ENCODE measurements at regions not wholly inside any gene's neighbourhood (a gene's known extent, or its start where the extent isn't known, plus 50 kb on each side); places are given as distances from the start of the nearest gene placed in this dataset.

DNA sequence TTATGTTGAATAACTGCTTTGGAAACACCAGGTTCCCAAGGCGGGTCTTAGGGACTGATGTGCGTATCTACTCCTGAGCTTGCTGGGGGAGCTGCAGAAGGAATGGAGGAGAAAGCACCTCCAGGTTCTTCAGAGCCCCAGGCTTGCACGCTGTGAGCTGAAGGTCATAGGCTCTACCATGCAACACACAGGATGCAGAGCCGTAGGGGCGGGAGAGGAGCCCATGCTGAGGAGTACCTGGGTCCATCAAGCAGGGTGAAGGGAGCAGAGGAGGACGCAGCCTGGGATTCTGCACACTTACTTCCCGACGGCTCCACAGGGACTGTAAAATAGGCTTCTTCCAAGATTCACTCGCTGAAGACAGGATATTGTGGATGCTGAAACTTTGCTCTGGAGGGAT lies 426.5 kb upstream of the FRG1 start:
- no peak for TF ChIP-seq EZH2 (IDR thresholded peaks at IDR 0.05; ENCODE audit: low read length, unreplicated experiment)
- TF ChIP-seq, protein P1, sequence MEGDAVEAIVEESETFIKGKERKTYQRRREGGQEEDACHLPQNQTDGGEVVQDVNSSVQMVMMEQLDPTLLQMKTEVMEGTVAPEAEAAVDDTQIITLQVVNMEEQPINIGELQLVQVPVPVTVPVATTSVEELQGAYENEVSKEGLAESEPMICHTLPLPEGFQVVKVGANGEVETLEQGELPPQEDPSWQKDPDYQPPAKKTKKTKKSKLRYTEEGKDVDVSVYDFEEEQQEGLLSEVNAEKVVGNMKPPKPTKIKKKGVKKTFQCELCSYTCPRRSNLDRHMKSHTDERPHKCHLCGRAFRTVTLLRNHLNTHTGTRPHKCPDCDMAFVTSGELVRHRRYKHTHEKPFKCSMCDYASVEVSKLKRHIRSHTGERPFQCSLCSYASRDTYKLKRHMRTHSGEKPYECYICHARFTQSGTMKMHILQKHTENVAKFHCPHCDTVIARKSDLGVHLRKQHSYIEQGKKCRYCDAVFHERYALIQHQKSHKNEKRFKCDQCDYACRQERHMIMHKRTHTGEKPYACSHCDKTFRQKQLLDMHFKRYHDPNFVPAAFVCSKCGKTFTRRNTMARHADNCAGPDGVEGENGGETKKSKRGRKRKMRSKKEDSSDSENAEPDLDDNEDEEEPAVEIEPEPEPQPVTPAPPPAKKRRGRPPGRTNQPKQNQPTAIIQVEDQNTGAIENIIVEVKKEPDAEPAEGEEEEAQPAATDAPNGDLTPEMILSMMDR (conservative IDR thresholded peaks at IDR 0.05; ENCODE audit: low read depth, low read length) = no peak

Measured in PC-3 (cell line).